ENCODE measurements at regions not wholly inside any gene's neighbourhood (a gene's known extent, or its start where the extent isn't known, plus 50 kb on each side); places are given as distances from the start of the nearest gene placed in this dataset.
"Not testable (repeated sequence)": the region's sequence is repeated elsewhere in the genome, so short reads cannot be mapped to it uniquely, and the experiment has no call there.

GRCh38 chr1:90220496-90220895, 225.6 kb downstream of the ZNF326 start:
- Histone ChIP-seq H3K9me2 (ENCODE audit: low read depth, low read length) (no peaks in the 10 kb centered on the region), H3F3A (ENCODE audit: insufficient read depth, low read length) (no peaks in the 10 kb centered on the region), H3K27ac (ENCODE audit: low read depth, low read length, poor library complexity, severe bottlenecking) (no peak overlapping the region), H2AFZ (ENCODE audit: low read length) (no peak overlapping the region), H3K4me3 (ENCODE audit: low read depth, low read length, poor library complexity, severe bottlenecking) (no peak overlapping the region), H3K36me3 (ENCODE audit: insufficient read depth, low read length) (no peaks in the 10 kb centered on the region), H3K27me3 (ENCODE audit: insufficient read depth, low read length) (no peaks in the 10 kb centered on the region), H4K20me1 (ENCODE audit: insufficient read depth, low read length) (no peaks in the 10 kb centered on the region), H3K9ac (ENCODE audit: low read length) (no peak overlapping the region), H3K4me2 (ENCODE audit: low read length) (no peak overlapping the region), H3K9me3 (ENCODE audit: low read length) (no peaks in the 10 kb centered on the region), H3K79me2 (ENCODE audit: insufficient read depth, low read length) (no peaks in the 10 kb centered on the region), H3K4me1 (ENCODE audit: insufficient read depth, low read length, severe bottlenecking) (no peaks in the 10 kb centered on the region)
- TF ChIP-seq CTCF (IDR thresholded peaks at IDR 0.05; ENCODE audit: low read length): no peak
- no peak for TF ChIP-seq EZH2 (IDR thresholded peaks at IDR 0.05; ENCODE audit: borderline replicate concordance, low read length)

- not testable (repeated sequence) for H2AFZ ChIP-seq (ENCODE audit: low read length); H3K9me3 ChIP-seq (ENCODE audit: low read length); H3K79me2 ChIP-seq (ENCODE audit: insufficient read depth, low read length); H3K9ac ChIP-seq (ENCODE audit: low read length); H3K4me3 ChIP-seq (ENCODE audit: low read depth, low read length, poor library complexity, severe bottlenecking); H3K4me1 ChIP-seq (ENCODE audit: insufficient read depth, low read length, severe bottlenecking); H3K27me3 ChIP-seq (ENCODE audit: insufficient read depth, low read length); H3K4me2 ChIP-seq (ENCODE audit: low read length); H4K20me1 ChIP-seq (ENCODE audit: insufficient read depth, low read length); H3K27ac ChIP-seq (ENCODE audit: low read depth, low read length, poor library complexity, severe bottlenecking); H3F3A ChIP-seq (ENCODE audit: insufficient read depth, low read length); H3K9me2 ChIP-seq (ENCODE audit: low read depth, low read length); H3K36me3 ChIP-seq (ENCODE audit: insufficient read depth, low read length)
These were observed 224.4 kb downstream of the ZNF326 start for GRCh38 chr1:90219166-90219871.

GRCh38 chr1:90210633-90211491, 216.0 kb downstream of the ZNF326 start:
- Histone ChIP-seq H3K36me3 (ENCODE audit: insufficient read depth, low read length) (no peaks in the 10 kb centered on the region), H3K4me1 (ENCODE audit: insufficient read depth, low read length, severe bottlenecking) (no peaks in the 10 kb centered on the region), H3K79me2 (ENCODE audit: insufficient read depth, low read length) (no peaks in the 10 kb centered on the region), H4K20me1 (ENCODE audit: insufficient read depth, low read length) (no peaks in the 10 kb centered on the region), H3K4me2 (ENCODE audit: low read length) (no peak overlapping the region), H3K4me3 (ENCODE audit: low read depth, low read length, poor library complexity, severe bottlenecking) (no peak overlapping the region), H3K27me3 (ENCODE audit: insufficient read depth, low read length) (no peaks in the 10 kb centered on the region), H3F3A (ENCODE audit: insufficient read depth, low read length) (no peaks in the 10 kb centered on the region), H2AFZ (ENCODE audit: low read length) (no peak overlapping the region), H3K9me2 (ENCODE audit: low read depth, low read length) (no peaks in the 10 kb centered on the region), H3K9ac (ENCODE audit: low read length) (no peak overlapping the region), H3K9me3 (ENCODE audit: low read length) (no peaks in the 10 kb centered on the region), H3K27ac (ENCODE audit: low read depth, low read length, poor library complexity, severe bottlenecking) (no peak overlapping the region)
- no peak for TF ChIP-seq CTCF (IDR thresholded peaks at IDR 0.05; ENCODE audit: low read length)
- TF ChIP-seq EZH2 (IDR thresholded peaks at IDR 0.05; ENCODE audit: borderline replicate concordance, low read length): no peak
